Vagina (tissue), 2 donors: ENCODE measurements at regions not wholly inside any gene's neighbourhood (a gene's known extent, or its start where the extent isn't known, plus 50 kb on each side); places are given as distances from the start of the nearest gene placed in this dataset.

Experiments used
- CTCF ChIP-seq, 3 experiments: fragments of 450-650 bp in 2 of 3; fragments of 200-600 bp in 1 of 3; sonication (generic) in 1 of 3; IDR thresholded peaks; one replicate each; pipeline ENCODE4 v1.5.1; 2017 to 2019; ENCODE audit warnings: antibody characterized with exemption in 3 of 3, mild to moderate bottlenecking in 2 of 3, moderate library complexity in 2 of 3
- POLR2A ChIP-seq, 2 donors: fragments of 450-650 bp; IDR thresholded peaks; one replicate each; pipeline ENCODE4 v1.6.1; 2017; ENCODE audit warnings: antibody characterized with exemption in 2 of 2, mild to moderate bottlenecking in 2 of 2, moderate library complexity in 2 of 2

GRCh38 chr5:102049517-102049916, 246.6 kb downstream of the SLCO4C1 start:
- TF ChIP-seq CTCF (IDR thresholded peaks at IDR 0.05) (no peak), POLR2A (IDR thresholded peaks at IDR 0.05) (no peak)
